ENCODE measurements at regions not wholly inside any gene's neighbourhood (a gene's known extent, or its start where the extent isn't known, plus 50 kb on each side); places are given as distances from the start of the nearest gene placed in this dataset.

DNA sequence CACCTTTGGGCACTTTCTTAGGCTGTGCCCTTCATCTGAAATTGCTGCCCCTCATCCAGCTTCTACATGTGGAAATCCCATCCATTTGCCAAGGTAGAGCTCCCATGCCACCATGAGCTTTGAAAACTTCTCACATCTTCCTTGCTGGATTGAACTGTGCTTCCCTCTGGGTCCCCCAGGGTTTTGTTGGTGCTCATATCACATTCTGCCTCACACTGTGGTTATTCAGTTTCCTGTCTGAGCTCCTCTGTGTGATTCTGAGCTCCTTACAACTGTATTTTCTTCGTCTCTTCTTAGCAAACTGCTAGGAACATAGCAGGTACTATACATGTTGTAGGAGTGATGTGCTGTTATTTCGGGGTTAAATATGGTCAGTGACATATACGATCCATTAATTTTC is 74.9 kb upstream of the KL start (continued):
- TF ChIP-seq, protein P1, sequence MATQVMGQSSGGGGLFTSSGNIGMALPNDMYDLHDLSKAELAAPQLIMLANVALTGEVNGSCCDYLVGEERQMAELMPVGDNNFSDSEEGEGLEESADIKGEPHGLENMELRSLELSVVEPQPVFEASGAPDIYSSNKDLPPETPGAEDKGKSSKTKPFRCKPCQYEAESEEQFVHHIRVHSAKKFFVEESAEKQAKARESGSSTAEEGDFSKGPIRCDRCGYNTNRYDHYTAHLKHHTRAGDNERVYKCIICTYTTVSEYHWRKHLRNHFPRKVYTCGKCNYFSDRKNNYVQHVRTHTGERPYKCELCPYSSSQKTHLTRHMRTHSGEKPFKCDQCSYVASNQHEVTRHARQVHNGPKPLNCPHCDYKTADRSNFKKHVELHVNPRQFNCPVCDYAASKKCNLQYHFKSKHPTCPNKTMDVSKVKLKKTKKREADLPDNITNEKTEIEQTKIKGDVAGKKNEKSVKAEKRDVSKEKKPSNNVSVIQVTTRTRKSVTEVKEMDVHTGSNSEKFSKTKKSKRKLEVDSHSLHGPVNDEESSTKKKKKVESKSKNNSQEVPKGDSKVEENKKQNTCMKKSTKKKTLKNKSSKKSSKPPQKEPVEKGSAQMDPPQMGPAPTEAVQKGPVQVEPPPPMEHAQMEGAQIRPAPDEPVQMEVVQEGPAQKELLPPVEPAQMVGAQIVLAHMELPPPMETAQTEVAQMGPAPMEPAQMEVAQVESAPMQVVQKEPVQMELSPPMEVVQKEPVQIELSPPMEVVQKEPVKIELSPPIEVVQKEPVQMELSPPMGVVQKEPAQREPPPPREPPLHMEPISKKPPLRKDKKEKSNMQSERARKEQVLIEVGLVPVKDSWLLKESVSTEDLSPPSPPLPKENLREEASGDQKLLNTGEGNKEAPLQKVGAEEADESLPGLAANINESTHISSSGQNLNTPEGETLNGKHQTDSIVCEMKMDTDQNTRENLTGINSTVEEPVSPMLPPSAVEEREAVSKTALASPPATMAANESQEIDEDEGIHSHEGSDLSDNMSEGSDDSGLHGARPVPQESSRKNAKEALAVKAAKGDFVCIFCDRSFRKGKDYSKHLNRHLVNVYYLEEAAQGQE (IDR thresholded peaks at IDR 0.05) = no peak

DNA sequence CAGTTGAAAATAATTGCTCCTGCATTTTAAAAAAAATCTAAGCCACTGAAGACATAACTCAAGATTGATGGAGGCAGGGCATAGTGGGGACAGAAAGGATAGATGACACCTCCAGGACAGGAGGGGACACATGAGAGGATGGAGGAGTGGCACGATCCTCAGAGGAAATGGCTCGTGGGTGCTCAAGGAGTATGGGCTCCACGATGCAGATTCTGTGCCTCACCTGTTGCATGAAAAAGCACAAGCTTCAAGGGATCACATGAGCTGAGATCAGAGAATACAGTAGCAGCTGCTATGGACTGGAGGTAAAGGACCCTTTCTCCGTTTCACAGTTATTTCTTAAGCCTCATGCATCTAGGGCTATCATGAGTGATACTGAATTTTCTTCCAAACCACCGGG is 69.7 kb upstream of the KL start:
- POLR2A ChIA-PET = no interaction called here
- ATAC-seq (no peak), DNase-seq (ENCODE audit: low read depth in 1 of 2, low spot score in 1 of 2) (no peak), FAIRE-seq (no peak)
- WGBS (ENCODE audit: missing lambda C conversion rate) = 3% methylated on average over 5 of the region's 5 CpGs
- TF ChIP-seq FOSB (CRISPR knock-in tag; IDR thresholded peaks at IDR 0.05) = no peak
- TF ChIP-seq HOXA7 (CRISPR knock-in tag; IDR thresholded peaks at IDR 0.05) = no peak
- TF ChIP-seq, protein P2, sequence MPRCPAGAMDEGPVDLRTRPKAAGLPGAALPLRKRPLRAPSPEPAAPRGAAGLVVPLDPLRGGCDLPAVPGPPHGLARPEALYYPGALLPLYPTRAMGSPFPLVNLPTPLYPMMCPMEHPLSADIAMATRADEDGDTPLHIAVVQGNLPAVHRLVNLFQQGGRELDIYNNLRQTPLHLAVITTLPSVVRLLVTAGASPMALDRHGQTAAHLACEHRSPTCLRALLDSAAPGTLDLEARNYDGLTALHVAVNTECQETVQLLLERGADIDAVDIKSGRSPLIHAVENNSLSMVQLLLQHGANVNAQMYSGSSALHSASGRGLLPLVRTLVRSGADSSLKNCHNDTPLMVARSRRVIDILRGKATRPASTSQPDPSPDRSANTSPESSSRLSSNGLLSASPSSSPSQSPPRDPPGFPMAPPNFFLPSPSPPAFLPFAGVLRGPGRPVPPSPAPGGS (IDR thresholded peaks at IDR 0.05) = no peak
- no peak for TF ChIP-seq GATA3 (IDR thresholded peaks at IDR 0.05; ENCODE audit: borderline replicate concordance)
- CTCF ChIA-PET = no interaction called here
- Histone ChIP-seq H3K9me3 (no peaks in the 10 kb centered on the region), H3K4me1 (no peaks in the 10 kb centered on the region), H3K4me3 (no peak overlapping the region), H3K27ac (no peak overlapping the region), H3K4me2 (no peak overlapping the region)

DNA sequence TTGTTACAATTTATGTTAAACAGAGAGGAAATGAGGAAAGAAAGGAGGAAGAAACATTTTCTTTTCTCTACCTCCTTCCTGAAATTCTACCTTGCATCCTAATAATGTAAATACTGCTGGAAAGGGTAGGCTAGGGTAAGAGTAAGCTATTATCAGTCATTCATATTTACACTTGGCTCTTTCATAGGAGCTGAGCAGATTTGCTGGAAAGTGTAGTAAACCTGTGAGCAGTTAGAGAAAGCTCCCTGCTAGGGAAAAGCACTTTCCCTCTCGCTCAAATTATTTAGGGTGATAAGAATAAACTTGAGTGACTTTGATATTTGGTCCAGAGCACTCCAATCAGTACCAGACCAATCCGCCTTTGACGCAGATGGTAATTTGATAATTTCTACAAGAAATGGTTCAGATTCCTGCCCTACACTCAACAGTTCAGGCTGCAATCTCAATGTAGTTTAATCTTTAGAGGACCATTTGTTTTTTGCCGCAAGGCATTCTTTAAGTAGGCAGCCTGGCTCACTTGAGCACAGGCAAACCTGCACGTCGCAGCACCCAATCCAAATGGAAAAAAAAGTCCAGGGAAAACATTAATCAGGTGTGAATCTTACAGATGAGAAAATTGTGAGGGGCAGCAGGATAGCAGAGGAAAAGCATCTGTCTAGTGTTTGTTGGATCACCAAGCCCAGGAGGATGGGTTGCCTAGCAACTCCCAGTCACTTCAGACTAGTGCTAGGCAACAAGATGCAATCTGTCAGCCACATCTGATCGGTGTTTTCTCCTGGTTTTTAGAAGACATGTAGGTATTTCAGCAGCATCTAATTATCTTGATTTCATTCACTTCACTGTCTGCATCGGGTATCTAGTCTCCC is 68.6 kb upstream of the KL start:
- Histone ChIP-seq H3K9me3 (no peaks in the 10 kb centered on the region), H3K4me1 (no peaks in the 10 kb centered on the region), H3K4me2 (no peak overlapping the region), H3K27ac (no peak overlapping the region), H3K4me3 (no peak overlapping the region)
- ChIA-PET CTCF (no interaction called here), POLR2A (no interaction called here)
- no peak for DNase-seq (ENCODE audit: low read depth in 1 of 2, low spot score in 1 of 2)
- 27% methylated on average over 8 of the region's 8 CpGs for WGBS (ENCODE audit: missing lambda C conversion rate)
- ATAC-seq = no peak
- no peak for FAIRE-seq
- TF ChIP-seq, protein P3, sequence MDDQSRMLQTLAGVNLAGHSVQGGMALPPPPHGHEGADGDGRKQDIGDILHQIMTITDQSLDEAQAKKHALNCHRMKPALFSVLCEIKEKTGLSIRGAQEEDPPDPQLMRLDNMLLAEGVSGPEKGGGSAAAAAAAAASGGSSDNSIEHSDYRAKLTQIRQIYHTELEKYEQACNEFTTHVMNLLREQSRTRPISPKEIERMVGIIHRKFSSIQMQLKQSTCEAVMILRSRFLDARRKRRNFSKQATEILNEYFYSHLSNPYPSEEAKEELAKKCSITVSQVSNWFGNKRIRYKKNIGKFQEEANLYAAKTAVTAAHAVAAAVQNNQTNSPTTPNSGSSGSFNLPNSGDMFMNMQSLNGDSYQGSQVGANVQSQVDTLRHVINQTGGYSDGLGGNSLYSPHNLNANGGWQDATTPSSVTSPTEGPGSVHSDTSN (IDR thresholded peaks at IDR 0.05) = no peak
- no peak for TF ChIP-seq POLR2AphosphoS2 (conservative IDR thresholded peaks at IDR 0.05; ENCODE audit: low read length)
- no peak for TF ChIP-seq PHF8 (IDR thresholded peaks at IDR 0.05; ENCODE audit: borderline replicate concordance, low read depth)
- TF ChIP-seq NR3C1 (IDR thresholded peaks at IDR 0.05) = no peak
- no peak for TF ChIP-seq JUNB (IDR thresholded peaks at IDR 0.05)
- TF ChIP-seq RARB (CRISPR knock-in tag; IDR thresholded peaks at IDR 0.05) = no peak
- no peak for TF ChIP-seq ZNF302 (CRISPR knock-in tag; IDR thresholded peaks at IDR 0.05)
- TF ChIP-seq, protein P4, sequence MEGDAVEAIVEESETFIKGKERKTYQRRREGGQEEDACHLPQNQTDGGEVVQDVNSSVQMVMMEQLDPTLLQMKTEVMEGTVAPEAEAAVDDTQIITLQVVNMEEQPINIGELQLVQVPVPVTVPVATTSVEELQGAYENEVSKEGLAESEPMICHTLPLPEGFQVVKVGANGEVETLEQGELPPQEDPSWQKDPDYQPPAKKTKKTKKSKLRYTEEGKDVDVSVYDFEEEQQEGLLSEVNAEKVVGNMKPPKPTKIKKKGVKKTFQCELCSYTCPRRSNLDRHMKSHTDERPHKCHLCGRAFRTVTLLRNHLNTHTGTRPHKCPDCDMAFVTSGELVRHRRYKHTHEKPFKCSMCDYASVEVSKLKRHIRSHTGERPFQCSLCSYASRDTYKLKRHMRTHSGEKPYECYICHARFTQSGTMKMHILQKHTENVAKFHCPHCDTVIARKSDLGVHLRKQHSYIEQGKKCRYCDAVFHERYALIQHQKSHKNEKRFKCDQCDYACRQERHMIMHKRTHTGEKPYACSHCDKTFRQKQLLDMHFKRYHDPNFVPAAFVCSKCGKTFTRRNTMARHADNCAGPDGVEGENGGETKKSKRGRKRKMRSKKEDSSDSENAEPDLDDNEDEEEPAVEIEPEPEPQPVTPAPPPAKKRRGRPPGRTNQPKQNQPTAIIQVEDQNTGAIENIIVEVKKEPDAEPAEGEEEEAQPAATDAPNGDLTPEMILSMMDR (IDR thresholded peaks at IDR 0.05) = no peak
- no peak for TF ChIP-seq JUN (IDR thresholded peaks at IDR 0.05)
- TF ChIP-seq, protein P1 (IDR thresholded peaks at IDR 0.05) = no peak
- TF ChIP-seq BHLHE40 (IDR thresholded peaks at IDR 0.05; ENCODE audit: low read depth, low read length) = no peak
- TF ChIP-seq HEYL (CRISPR knock-in tag; IDR thresholded peaks at IDR 0.05) = no peak
- TF ChIP-seq, protein P5, sequence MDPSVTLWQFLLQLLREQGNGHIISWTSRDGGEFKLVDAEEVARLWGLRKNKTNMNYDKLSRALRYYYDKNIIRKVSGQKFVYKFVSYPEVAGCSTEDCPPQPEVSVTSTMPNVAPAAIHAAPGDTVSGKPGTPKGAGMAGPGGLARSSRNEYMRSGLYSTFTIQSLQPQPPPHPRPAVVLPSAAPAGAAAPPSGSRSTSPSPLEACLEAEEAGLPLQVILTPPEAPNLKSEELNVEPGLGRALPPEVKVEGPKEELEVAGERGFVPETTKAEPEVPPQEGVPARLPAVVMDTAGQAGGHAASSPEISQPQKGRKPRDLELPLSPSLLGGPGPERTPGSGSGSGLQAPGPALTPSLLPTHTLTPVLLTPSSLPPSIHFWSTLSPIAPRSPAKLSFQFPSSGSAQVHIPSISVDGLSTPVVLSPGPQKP (IDR thresholded peaks at IDR 0.05; ENCODE audit: low read depth, low read length) = no peak
- no peak for TF ChIP-seq CHD2 (IDR thresholded peaks at IDR 0.05; ENCODE audit: low read length, partially characterized antibody)
- TF ChIP-seq FOSB (CRISPR knock-in tag; IDR thresholded peaks at IDR 0.05) = no peak
